HEK293 (cell line): ENCODE measurements at regions not wholly inside any gene's neighbourhood (a gene's known extent, or its start where the extent isn't known, plus 50 kb on each side); places are given as distances from the start of the nearest gene placed in this dataset.

Experiments used
- MYNN ChIP-seq: fragments of 450-650 bp; formaldehyde crosslinking; IDR thresholded peaks from 2 replicates; pipeline ENCODE4 v1.5.1; 2016; ENCODE audit warnings: missing biosample characterization, missing genetic modification characterization, borderline replicate concordance
- ZBTB8A ChIP-seq: fragments of 450-650 bp; formaldehyde crosslinking; IDR thresholded peaks from 2 replicates; pipeline ENCODE4 v1.5.1; 2016; ENCODE audit warnings: missing biosample characterization, missing genetic modification characterization
- ZNF121 ChIP-seq: fragments of 450-650 bp; formaldehyde crosslinking; IDR thresholded peaks from 2 replicates; pipeline ENCODE4 v1.5.1; 2016; ENCODE audit warnings: missing biosample characterization, missing genetic modification characterization
- ZNF174 ChIP-seq: fragments of 450-650 bp; formaldehyde crosslinking; IDR thresholded peaks from 2 replicates; pipeline ENCODE4 v1.5.0; 2017; ENCODE audit warnings: missing biosample characterization, mild to moderate bottlenecking, missing genetic modification characterization
- ZNF341 ChIP-seq: fragments of 450-650 bp; formaldehyde crosslinking; IDR thresholded peaks from 2 replicates; pipeline ENCODE4; 2016; ENCODE audit warnings: low read depth, missing biosample characterization, missing genetic modification characterization
- ZNF37A ChIP-seq: fragments of 450-650 bp; IDR thresholded peaks from 2 replicates; pipeline ENCODE4 v1.5.1; 2018; ENCODE audit warnings: missing biosample characterization, missing genetic modification characterization
- ZNF423 ChIP-seq: fragments of 450-650 bp; formaldehyde crosslinking; IDR thresholded peaks from 2 replicates; pipeline ENCODE4 v1.5.1; 2016; ENCODE audit warnings: missing biosample characterization, missing genetic modification characterization
- ZNF621 ChIP-seq: fragments of 450-650 bp; formaldehyde crosslinking; IDR thresholded peaks from 2 replicates; pipeline ENCODE4 v1.5.1; 2017; ENCODE audit warnings: missing biosample characterization, missing genetic modification characterization
- ZNF670 ChIP-seq: fragments of 450-650 bp; formaldehyde crosslinking; IDR thresholded peaks from 2 replicates; pipeline ENCODE4 v1.5.1; 2016; ENCODE audit warnings: missing biosample characterization, missing genetic modification characterization, low read depth
- ZNF785 ChIP-seq: fragments of 450-650 bp; formaldehyde crosslinking; IDR thresholded peaks from 2 replicates; pipeline ENCODE4 v1.5.1; 2016; ENCODE audit warnings: missing biosample characterization, missing genetic modification characterization
- TF ChIP-seq, protein P1 (sequence below): fragments of 450-650 bp; formaldehyde crosslinking; IDR thresholded peaks from 2 replicates; pipeline ENCODE4 v1.5.1; 2016; ENCODE audit warnings: missing biosample characterization, missing genetic modification characterization
- TF ChIP-seq, protein P2 (sequence below): fragments of 450-650 bp; formaldehyde crosslinking; IDR thresholded peaks from 2 replicates; pipeline ENCODE4 v1.5.1; 2016; ENCODE audit warnings: missing biosample characterization, missing genetic modification characterization

DNA sequence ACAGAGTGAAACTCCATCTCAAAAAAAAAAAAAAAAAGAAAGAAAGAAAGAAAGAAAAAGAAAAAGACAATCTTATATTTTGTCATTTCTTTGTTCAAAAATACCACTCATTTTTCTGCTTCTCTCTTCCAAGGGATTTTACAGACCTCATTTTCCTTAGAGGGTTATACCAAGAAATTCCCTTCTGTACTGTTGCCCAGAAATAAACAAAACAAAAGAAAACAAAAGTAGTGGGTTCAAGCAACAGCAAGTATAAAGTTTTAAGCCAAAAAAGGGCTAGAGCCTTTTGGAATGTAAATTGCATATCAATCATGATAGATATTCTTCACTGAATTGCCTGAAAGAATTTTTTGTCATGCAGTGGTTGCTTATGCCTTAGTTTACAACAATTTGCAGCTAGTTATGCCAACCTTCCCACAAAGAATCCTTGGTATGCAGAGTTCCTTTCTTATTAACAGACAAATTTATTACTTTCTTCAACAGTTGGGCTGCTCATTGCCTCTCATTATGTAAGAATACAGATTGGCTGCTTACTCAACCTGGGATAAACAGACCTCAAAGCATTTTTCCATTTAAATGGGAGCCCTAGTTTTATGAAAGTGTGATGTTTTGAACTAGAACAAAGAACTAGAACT lies 129.1 kb upstream of the PPFIA2 start:
- no peak for TF ChIP-seq ZNF670 (tag by site-specific recombination)
- TF ChIP-seq, protein P1, sequence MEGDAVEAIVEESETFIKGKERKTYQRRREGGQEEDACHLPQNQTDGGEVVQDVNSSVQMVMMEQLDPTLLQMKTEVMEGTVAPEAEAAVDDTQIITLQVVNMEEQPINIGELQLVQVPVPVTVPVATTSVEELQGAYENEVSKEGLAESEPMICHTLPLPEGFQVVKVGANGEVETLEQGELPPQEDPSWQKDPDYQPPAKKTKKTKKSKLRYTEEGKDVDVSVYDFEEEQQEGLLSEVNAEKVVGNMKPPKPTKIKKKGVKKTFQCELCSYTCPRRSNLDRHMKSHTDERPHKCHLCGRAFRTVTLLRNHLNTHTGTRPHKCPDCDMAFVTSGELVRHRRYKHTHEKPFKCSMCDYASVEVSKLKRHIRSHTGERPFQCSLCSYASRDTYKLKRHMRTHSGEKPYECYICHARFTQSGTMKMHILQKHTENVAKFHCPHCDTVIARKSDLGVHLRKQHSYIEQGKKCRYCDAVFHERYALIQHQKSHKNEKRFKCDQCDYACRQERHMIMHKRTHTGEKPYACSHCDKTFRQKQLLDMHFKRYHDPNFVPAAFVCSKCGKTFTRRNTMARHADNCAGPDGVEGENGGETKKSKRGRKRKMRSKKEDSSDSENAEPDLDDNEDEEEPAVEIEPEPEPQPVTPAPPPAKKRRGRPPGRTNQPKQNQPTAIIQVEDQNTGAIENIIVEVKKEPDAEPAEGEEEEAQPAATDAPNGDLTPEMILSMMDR = no peak
- TF ChIP-seq, protein P2, sequence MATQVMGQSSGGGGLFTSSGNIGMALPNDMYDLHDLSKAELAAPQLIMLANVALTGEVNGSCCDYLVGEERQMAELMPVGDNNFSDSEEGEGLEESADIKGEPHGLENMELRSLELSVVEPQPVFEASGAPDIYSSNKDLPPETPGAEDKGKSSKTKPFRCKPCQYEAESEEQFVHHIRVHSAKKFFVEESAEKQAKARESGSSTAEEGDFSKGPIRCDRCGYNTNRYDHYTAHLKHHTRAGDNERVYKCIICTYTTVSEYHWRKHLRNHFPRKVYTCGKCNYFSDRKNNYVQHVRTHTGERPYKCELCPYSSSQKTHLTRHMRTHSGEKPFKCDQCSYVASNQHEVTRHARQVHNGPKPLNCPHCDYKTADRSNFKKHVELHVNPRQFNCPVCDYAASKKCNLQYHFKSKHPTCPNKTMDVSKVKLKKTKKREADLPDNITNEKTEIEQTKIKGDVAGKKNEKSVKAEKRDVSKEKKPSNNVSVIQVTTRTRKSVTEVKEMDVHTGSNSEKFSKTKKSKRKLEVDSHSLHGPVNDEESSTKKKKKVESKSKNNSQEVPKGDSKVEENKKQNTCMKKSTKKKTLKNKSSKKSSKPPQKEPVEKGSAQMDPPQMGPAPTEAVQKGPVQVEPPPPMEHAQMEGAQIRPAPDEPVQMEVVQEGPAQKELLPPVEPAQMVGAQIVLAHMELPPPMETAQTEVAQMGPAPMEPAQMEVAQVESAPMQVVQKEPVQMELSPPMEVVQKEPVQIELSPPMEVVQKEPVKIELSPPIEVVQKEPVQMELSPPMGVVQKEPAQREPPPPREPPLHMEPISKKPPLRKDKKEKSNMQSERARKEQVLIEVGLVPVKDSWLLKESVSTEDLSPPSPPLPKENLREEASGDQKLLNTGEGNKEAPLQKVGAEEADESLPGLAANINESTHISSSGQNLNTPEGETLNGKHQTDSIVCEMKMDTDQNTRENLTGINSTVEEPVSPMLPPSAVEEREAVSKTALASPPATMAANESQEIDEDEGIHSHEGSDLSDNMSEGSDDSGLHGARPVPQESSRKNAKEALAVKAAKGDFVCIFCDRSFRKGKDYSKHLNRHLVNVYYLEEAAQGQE (tag by site-specific recombination) = no peak
- no peak for TF ChIP-seq ZNF37A
- no peak for TF ChIP-seq ZNF174 (tag by site-specific recombination)
- no peak for TF ChIP-seq MYNN (tag by site-specific recombination)
- no peak for TF ChIP-seq ZBTB8A (tag by site-specific recombination)
- no peak for TF ChIP-seq ZNF785
- no peak for TF ChIP-seq ZNF423 (tag by site-specific recombination)
- no peak for TF ChIP-seq ZNF121 (tag by site-specific recombination)
- no peak for TF ChIP-seq ZNF621 (tag by site-specific recombination)
- TF ChIP-seq ZNF341 (tag by site-specific recombination) = no peak
